Nephron (organoid): ENCODE measurements at regions not wholly inside any gene's neighbourhood (a gene's known extent, or its start where the extent isn't known, plus 50 kb on each side); places are given as distances from the start of the nearest gene placed in this dataset.
A peak's percentile ranks its signal among the peaks of the same experiment; 100 is the strongest.

Source experiments
- H3K27ac Mint-ChIP-seq, 3 experiments: 2 replicates each; pipeline ENCODE4 v1.8.0; 2020; ENCODE audit warnings: mixed read lengths in 3 of 3, mild to moderate bottlenecking in 2 of 3, moderate library complexity in 1 of 3
- H3K27me3 Mint-ChIP-seq: 2 replicates; pipeline ENCODE4 v1.8.0; 2021; ENCODE audit warnings: low read depth, mild to moderate bottlenecking, moderate library complexity, mixed read lengths
- H3K36me3 Mint-ChIP-seq: 2 replicates; pipeline ENCODE4 v1.8.0; 2020; ENCODE audit warnings: low read depth, mixed read lengths
- H3K4me1 Mint-ChIP-seq: 2 replicates; pipeline ENCODE4 v1.8.0; 2020; ENCODE audit warnings: mixed read lengths
- H3K4me3 Mint-ChIP-seq, 3 experiments: 2 replicates each; pipeline ENCODE4 v1.8.0; 2020; ENCODE audit warnings: mild to moderate bottlenecking in 3 of 3, mixed read lengths in 3 of 3, moderate library complexity in 2 of 3
- H3K9me3 Mint-ChIP-seq: 2 replicates; pipeline ENCODE4 v1.8.0; 2020; ENCODE audit warnings: mixed read lengths
- TF ChIP-seq, protein P1 (sequence below), 3 experiments: fragments of 200-600 bp; sonication (generic); IDR thresholded peaks; one replicate each; pipeline ENCODE4 v1.5.0; 2021; ENCODE audit warnings: antibody characterized with exemption in 3 of 3; ENCODE audit not compliant: unreplicated experiment in 3 of 3

DNA sequence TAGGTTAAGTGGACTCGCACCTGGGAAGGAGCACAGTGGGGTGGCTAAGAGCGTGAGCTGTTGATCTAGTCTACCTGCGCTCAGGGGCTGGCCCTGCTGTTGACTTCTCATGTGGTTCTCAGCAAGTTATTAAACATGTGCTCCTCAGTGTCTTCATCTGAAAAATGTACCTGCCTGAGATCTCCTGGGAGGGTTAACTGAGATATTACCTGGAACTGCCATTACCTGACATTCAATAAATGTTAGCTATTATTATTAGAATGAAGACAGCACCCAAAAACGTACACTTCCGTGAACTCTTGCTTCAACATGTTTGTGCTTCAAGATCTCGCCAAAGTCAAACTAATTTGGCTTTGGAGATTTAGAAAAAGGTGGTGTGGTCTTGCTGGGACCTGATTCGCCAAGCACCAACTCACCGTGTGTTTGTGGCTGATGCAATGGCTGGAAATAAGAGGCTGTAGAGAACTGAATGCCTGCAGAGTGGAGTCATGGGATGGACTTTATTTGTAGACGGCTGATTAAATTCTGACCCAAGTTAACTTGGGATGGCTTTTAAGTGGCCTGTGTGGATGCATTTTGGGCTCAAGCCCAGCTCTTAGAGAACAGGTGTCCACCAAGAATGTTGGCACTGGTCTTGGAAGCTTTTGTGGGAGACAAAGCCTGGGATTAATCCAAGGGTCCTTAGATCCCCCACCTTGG lies 692.9 kb downstream of the QKI start:
- Mint-ChIP-seq H3K4me1 (peaks cover 46% of the 10 kb centered on the region), H3K4me3 (no peak overlapping the region), H3K27me3 (peaks cover 45% of the 10 kb centered on the region), H3K27ac (peak overlapping the region in 1 of 3 experiments; percentile 49), H3K36me3 (no peaks in the 10 kb centered on the region), H3K9me3 (peaks cover 3% of the 10 kb centered on the region)
- TF ChIP-seq, protein P1, sequence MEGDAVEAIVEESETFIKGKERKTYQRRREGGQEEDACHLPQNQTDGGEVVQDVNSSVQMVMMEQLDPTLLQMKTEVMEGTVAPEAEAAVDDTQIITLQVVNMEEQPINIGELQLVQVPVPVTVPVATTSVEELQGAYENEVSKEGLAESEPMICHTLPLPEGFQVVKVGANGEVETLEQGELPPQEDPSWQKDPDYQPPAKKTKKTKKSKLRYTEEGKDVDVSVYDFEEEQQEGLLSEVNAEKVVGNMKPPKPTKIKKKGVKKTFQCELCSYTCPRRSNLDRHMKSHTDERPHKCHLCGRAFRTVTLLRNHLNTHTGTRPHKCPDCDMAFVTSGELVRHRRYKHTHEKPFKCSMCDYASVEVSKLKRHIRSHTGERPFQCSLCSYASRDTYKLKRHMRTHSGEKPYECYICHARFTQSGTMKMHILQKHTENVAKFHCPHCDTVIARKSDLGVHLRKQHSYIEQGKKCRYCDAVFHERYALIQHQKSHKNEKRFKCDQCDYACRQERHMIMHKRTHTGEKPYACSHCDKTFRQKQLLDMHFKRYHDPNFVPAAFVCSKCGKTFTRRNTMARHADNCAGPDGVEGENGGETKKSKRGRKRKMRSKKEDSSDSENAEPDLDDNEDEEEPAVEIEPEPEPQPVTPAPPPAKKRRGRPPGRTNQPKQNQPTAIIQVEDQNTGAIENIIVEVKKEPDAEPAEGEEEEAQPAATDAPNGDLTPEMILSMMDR (IDR thresholded peaks at IDR 0.05; ENCODE audit: unreplicated experiment in 3 of 3) = no peak

DNA sequence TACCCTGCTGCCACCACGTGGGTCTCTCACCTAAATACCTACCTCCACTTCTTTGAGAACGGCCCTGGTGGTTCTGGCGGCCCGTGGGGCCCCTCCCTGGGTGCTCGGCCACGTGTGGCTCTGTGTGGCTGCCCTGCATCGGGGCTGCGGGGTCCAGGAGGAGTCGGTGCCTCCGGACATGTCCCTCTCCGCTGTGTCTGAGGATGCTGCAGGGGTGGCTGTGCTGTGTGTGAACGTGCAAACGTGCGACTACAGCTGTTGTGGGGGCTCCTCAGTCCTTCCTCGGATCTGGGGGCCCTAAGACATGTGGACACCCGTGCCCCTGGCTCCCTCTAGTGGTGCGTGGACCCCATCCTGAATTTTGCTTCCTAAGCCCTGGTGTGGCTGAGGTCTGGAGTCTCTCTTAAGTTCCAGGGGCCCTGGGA lies 691.8 kb downstream of the QKI start:
- peaks cover 39% of the 10 kb centered on the region for H3K27me3 Mint-ChIP-seq
- peaks cover 3% of the 10 kb centered on the region for H3K9me3 Mint-ChIP-seq
- no peak overlapping the region for H3K27ac Mint-ChIP-seq
- H3K4me1 Mint-ChIP-seq = peaks cover 54% of the 10 kb centered on the region
- no peak overlapping the region for H3K4me3 Mint-ChIP-seq
- TF ChIP-seq, protein P1 (IDR thresholded peaks at IDR 0.05; ENCODE audit: unreplicated experiment in 3 of 3) = peak in 2 of 3 experiments; percentile 15 to 41
- no peaks in the 10 kb centered on the region for H3K36me3 Mint-ChIP-seq

GRCh38 chr6:164105705-164106104 lies 691.2 kb downstream of the QKI start:
- Mint-ChIP-seq H3K36me3 (no peaks in the 10 kb centered on the region), H3K27me3 (peaks cover 38% of the 10 kb centered on the region), H3K9me3 (peaks cover 3% of the 10 kb centered on the region), H3K27ac (peak overlapping the region in 1 of 3 experiments; percentile 63), H3K4me1 (peaks cover 54% of the 10 kb centered on the region), H3K4me3 (peak overlapping the region in 1 of 3 experiments; percentile 6)
- TF ChIP-seq, protein P1 (IDR thresholded peaks at IDR 0.05; ENCODE audit: unreplicated experiment in 3 of 3) = no peak

- H3K36me3 Mint-ChIP-seq = no peaks in the 10 kb centered on the region
These were observed 689.9 kb downstream of the QKI start for GRCh38 chr6:164104432-164104831.

DNA sequence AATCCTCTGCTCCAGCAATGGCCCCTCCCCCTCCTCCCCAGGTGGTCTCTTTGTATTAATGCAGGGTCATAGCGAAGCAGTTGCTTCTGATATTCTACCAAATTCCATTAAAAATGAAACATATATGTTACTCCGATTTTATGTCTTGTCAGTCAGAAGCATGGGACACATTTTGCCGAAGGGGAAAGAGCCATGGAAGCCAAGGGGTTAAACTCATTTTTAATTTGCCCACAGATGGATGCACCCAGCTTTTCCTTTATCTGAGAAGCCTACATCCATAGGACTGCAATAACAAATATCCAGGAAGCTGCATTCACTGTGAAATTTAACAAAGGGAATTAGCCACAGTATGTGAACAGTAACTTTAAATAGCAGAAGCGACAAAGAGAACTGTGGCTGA lies 688.2 kb downstream of the QKI start:
- no peaks in the 10 kb centered on the region for H3K9me3 Mint-ChIP-seq
- peak overlapping the region in 2 of 3 experiments; percentile 3 to 66 for H3K27ac Mint-ChIP-seq
- peaks cover 54% of the 10 kb centered on the region for H3K4me1 Mint-ChIP-seq
- no peaks in the 10 kb centered on the region for H3K36me3 Mint-ChIP-seq
- TF ChIP-seq, protein P1 (IDR thresholded peaks at IDR 0.05; ENCODE audit: unreplicated experiment in 3 of 3) = no peak
- no peak overlapping the region for H3K4me3 Mint-ChIP-seq
- peaks cover 16% of the 10 kb centered on the region for H3K27me3 Mint-ChIP-seq

More at GRCh38 chr6:164104432-164104831, 689.9 kb downstream of the QKI start:
- no peak overlapping the region for H3K27ac Mint-ChIP-seq
- H3K4me1 Mint-ChIP-seq = peaks cover 52% of the 10 kb centered on the region
- peaks cover 27% of the 10 kb centered on the region for H3K27me3 Mint-ChIP-seq
- TF ChIP-seq, protein P1 (IDR thresholded peaks at IDR 0.05; ENCODE audit: unreplicated experiment in 3 of 3) = no peak
- no peak overlapping the region for H3K4me3 Mint-ChIP-seq
- peaks cover 3% of the 10 kb centered on the region for H3K9me3 Mint-ChIP-seq

DNA sequence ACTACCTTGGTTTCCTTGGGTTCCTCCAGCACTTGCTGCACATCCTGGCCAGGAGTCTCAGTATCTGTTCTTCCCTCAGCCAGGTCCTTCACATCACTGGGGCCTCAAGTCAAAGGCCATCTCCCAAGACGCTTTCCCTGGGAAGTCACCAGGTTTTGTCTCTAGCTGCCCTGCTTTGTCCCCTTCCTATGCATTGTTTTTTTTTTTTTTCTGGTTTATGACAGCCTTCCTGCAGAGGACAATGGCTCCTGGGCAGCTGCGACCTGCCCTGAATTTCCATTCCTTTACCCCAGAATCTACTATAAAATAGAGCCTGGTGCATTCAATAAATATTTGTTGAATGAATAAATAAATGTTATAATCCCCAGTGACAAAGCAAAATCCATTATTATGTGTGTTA lies 687.3 kb downstream of the QKI start:
- peak overlapping the region in 2 of 3 experiments; percentile 45 to 63 for H3K4me3 Mint-ChIP-seq
- H3K27me3 Mint-ChIP-seq = peaks cover 11% of the 10 kb centered on the region
- no peaks in the 10 kb centered on the region for H3K9me3 Mint-ChIP-seq
- H3K27ac Mint-ChIP-seq = peak overlapping the region; percentile 6 to 66 (median 60)
- TF ChIP-seq, protein P1 (IDR thresholded peaks at IDR 0.05; ENCODE audit: unreplicated experiment in 3 of 3) = no peak
- H3K4me1 Mint-ChIP-seq = peaks cover 53% of the 10 kb centered on the region
- H3K36me3 Mint-ChIP-seq = no peaks in the 10 kb centered on the region
